Sigmoid colon (tissue), 6 donors: ENCODE measurements at regions not wholly inside any gene's neighbourhood (a gene's known extent, or its start where the extent isn't known, plus 50 kb on each side); places are given as distances from the start of the nearest gene placed in this dataset.

Experiments used
- DNase-seq: peaks from one replicate; pipeline ENCODE4 v3.0.0-alpha.2; 2019
- H3K27ac ChIP-seq, 4 donors: fragments of 200-600 bp; sonication (generic); one replicate each; pipeline ENCODE4 v1.5.1; 2016 to 2019; ENCODE audit warnings: mild to moderate bottlenecking in 1 of 4
- H3K27me3 ChIP-seq, 3 donors: fragments of 200-600 bp; sonication (generic); one replicate each; pipeline ENCODE4 v1.5.1; 2019; ENCODE audit warnings: mild to moderate bottlenecking in 1 of 3
- H3K36me3 ChIP-seq, 4 donors: fragments of 200-600 bp; sonication (generic); one replicate each; pipeline ENCODE4 v1.5.1; 2016 to 2019
- H3K4me1 ChIP-seq, 4 donors: fragments of 200-600 bp; sonication (generic); one replicate each; pipeline ENCODE4 v1.5.1; 2017 to 2019
- H3K4me3 ChIP-seq, 4 donors: fragments of 200-600 bp; sonication (generic); one replicate each; pipeline ENCODE4 v1.5.1; 2017 to 2019; ENCODE audit warnings: mild to moderate bottlenecking in 2 of 4, moderate library complexity in 1 of 4
- H3K9me3 ChIP-seq, 4 donors: fragments of 200-600 bp in 3 of 4; sonication (generic) in 3 of 4; one replicate each; pipeline versions ENCODE4 v1.5.1 to v1.6.1; 2013 to 2019
- EP300 ChIP-seq, 4 donors: sonication (generic); formaldehyde crosslinking; IDR thresholded peaks; one replicate each; pipeline ENCODE4 v1.6.1; 2017; ENCODE audit warnings: antibody characterized with exemption in 4 of 4
- POLR2A ChIP-seq, 2 donors: fragments of 450-650 bp; IDR thresholded peaks; one replicate each; pipeline ENCODE4 v1.6.1; 2016; ENCODE audit warnings: antibody characterized with exemption in 2 of 2, mild to moderate bottlenecking in 2 of 2, moderate library complexity in 2 of 2
- POLR2AphosphoS5 ChIP-seq, 4 donors: sonication (generic); formaldehyde crosslinking; IDR thresholded peaks; one replicate each; pipeline ENCODE4 v1.6.1; 2017; ENCODE audit warnings: antibody characterized with exemption in 4 of 4
- WGBS, 2 donors: extraction: QIAGEN DNeasy Blood & Tissue Kit; methylation state at CpG; one replicate each; pipeline ENCODE4 v1.1.7; 2013; 5-methylcytosine and 5-hydroxymethylcytosine counted together
- intact Hi-C: fragments of 100-400 bp; cut with DNase I; formaldehyde crosslinking; loops from one replicate; pipeline ENCODE4 v1.15.1; 2023
- TF ChIP-seq, protein P1 (sequence below), 4 experiments: fragments of 450-650 bp in 3 of 4; fragments of 200-600 bp in 1 of 4; IDR thresholded peaks; one replicate each; pipeline ENCODE4 v1.5.1; 2016 to 2019; ENCODE audit warnings: antibody characterized with exemption in 4 of 4, mild to moderate bottlenecking in 3 of 4, moderate library complexity in 2 of 4
- donor health status: healthy with polysubstance abuse.
- donor health status: healthy.

GRCh38 chr2:23012499-23012898, 372.5 kb upstream of the KLHL29 start:
- Histone ChIP-seq H3K36me3 (no peaks in the 10 kb centered on the region), H3K4me3 (no peak overlapping the region), H3K4me1 (peaks cover 0 to 29% (median 22%) of the 10 kb centered on the region in 4 donors), H3K9me3 (no peaks in the 10 kb centered on the region), H3K27ac (no peak overlapping the region), H3K27me3 (no peaks in the 10 kb centered on the region)
- WGBS, 2 donors: 79 to 83% methylated on average over 2 of the region's 2 CpGs
- intact Hi-C loops: no loop called here
- DNase-seq: no peak
- TF ChIP-seq POLR2AphosphoS5 (IDR thresholded peaks at IDR 0.05) (no peak), EP300 (IDR thresholded peaks at IDR 0.05) (no peak), POLR2A (IDR thresholded peaks at IDR 0.05) (no peak)
- TF ChIP-seq, protein P1, sequence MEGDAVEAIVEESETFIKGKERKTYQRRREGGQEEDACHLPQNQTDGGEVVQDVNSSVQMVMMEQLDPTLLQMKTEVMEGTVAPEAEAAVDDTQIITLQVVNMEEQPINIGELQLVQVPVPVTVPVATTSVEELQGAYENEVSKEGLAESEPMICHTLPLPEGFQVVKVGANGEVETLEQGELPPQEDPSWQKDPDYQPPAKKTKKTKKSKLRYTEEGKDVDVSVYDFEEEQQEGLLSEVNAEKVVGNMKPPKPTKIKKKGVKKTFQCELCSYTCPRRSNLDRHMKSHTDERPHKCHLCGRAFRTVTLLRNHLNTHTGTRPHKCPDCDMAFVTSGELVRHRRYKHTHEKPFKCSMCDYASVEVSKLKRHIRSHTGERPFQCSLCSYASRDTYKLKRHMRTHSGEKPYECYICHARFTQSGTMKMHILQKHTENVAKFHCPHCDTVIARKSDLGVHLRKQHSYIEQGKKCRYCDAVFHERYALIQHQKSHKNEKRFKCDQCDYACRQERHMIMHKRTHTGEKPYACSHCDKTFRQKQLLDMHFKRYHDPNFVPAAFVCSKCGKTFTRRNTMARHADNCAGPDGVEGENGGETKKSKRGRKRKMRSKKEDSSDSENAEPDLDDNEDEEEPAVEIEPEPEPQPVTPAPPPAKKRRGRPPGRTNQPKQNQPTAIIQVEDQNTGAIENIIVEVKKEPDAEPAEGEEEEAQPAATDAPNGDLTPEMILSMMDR (IDR thresholded peaks at IDR 0.05): no peak

DNA sequence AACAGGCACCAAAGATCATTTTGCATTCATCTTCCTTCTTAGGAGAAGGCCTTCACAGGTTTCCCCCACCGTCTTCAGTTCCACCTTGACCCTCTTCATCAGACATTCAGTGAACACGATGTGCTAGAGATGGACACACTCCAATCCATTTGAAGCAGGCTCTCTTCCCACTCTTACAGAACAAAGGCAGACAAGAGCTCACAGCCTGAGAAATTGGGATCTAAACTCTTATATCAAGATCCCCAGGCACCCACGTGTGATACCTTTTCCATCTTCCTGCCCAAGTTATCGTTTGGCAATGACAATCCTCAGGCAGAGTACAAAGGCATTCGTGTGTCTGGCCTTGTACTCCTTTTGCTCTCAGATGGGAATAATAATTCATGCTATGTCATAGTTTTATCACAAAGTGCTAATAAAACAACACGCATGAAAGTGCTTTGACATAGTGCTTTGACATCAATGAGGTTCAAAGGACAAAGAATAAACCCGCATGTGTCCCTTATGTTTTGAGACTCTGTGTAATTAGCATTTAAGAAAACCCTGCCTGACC, 369.3 kb upstream of the KLHL29 start:
- Histone ChIP-seq H3K4me1 (no peaks in the 10 kb centered on the region), H3K9me3 (no peaks in the 10 kb centered on the region)
- intact Hi-C loops: no loop called here

GRCh38 chr2:23019476-23019875, 365.5 kb upstream of the KLHL29 start:
- intact Hi-C loops: no loop called here

More for the DNA sequence above, 369.3 kb upstream of the KLHL29 start:
- Histone ChIP-seq H3K27ac (no peak overlapping the region), H3K4me3 (no peak overlapping the region), H3K27me3 (no peaks in the 10 kb centered on the region), H3K36me3 (no peaks in the 10 kb centered on the region)
- DNase-seq: no peak
- WGBS, 2 donors: 85 to 87% methylated on average over 7 of the region's 7 CpGs
- TF ChIP-seq, protein P1 (IDR thresholded peaks at IDR 0.05): no peak
- TF ChIP-seq POLR2AphosphoS5 (IDR thresholded peaks at IDR 0.05) (no peak), POLR2A (IDR thresholded peaks at IDR 0.05) (no peak), EP300 (IDR thresholded peaks at IDR 0.05) (no peak)

GRCh38 chr2:23020659-23021058, 364.3 kb upstream of the KLHL29 start:
- TF ChIP-seq POLR2AphosphoS5 (IDR thresholded peaks at IDR 0.05) (no peak), EP300 (IDR thresholded peaks at IDR 0.05) (no peak), POLR2A (IDR thresholded peaks at IDR 0.05) (no peak)
- TF ChIP-seq, protein P1 (IDR thresholded peaks at IDR 0.05): no peak
- Histone ChIP-seq H3K27me3 (no peaks in the 10 kb centered on the region), H3K9me3 (no peaks in the 10 kb centered on the region), H3K27ac (no peak overlapping the region), H3K36me3 (no peaks in the 10 kb centered on the region), H3K4me3 (no peak overlapping the region), H3K4me1 (no peaks in the 10 kb centered on the region)
- intact Hi-C loops: no loop called here
- WGBS, 2 donors: 81 to 84% methylated on average over 6 of the region's 6 CpGs
- DNase-seq: no peak

More at GRCh38 chr2:23019476-23019875, 365.5 kb upstream of the KLHL29 start:
- Histone ChIP-seq H3K36me3 (no peaks in the 10 kb centered on the region), H3K9me3 (no peaks in the 10 kb centered on the region), H3K27me3 (no peaks in the 10 kb centered on the region), H3K27ac (no peak overlapping the region), H3K4me3 (no peak overlapping the region), H3K4me1 (no peaks in the 10 kb centered on the region)
- TF ChIP-seq EP300 (IDR thresholded peaks at IDR 0.05) (no peak), POLR2AphosphoS5 (IDR thresholded peaks at IDR 0.05) (no peak), POLR2A (IDR thresholded peaks at IDR 0.05) (no peak)
- TF ChIP-seq, protein P1 (IDR thresholded peaks at IDR 0.05): no peak
- 29 to 58% methylated on average over 1 of the region's 1 CpG for WGBS, 2 donors
- no peak for DNase-seq
